ENCODE measurements at regions not wholly inside any gene's neighbourhood (a gene's known extent, or its start where the extent isn't known, plus 50 kb on each side); places are given as distances from the start of the nearest gene placed in this dataset.
"Not testable (repeated sequence)": the region's sequence is repeated elsewhere in the genome, so short reads cannot be mapped to it uniquely, and the experiment has no call there.

DNA sequence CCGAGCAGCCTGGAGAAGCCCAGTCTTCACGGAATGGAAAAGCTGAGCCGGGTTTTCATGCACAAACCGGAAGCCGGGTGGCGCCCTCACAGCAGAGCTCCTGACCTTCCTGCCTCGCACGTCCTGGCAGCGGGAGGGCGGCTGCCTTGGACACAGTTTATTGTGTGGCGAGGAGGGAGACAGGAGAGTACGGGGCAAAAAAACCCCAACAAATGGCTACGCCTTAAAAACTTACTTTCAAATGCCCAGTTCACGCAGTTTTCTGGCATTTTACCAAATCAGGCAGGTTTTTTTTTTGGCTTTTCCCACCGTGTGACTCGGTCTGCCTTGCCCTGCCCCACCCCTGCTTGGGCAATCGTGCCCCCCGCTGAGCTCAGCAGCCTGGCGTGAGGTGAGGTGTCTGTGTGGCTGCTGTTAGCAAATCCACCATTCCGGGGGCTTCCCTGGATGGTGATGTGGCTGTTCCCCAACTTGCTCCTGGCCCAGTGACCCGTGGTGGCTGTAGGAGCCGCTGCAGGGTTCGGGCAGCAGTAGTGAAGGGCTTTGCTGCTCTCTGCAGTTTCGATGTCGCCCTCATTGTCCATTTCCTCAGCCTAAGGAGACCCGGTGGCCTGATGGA, 187.1 kb upstream of the SULF2 start:
- not testable (repeated sequence) for DNase-seq

DNA sequence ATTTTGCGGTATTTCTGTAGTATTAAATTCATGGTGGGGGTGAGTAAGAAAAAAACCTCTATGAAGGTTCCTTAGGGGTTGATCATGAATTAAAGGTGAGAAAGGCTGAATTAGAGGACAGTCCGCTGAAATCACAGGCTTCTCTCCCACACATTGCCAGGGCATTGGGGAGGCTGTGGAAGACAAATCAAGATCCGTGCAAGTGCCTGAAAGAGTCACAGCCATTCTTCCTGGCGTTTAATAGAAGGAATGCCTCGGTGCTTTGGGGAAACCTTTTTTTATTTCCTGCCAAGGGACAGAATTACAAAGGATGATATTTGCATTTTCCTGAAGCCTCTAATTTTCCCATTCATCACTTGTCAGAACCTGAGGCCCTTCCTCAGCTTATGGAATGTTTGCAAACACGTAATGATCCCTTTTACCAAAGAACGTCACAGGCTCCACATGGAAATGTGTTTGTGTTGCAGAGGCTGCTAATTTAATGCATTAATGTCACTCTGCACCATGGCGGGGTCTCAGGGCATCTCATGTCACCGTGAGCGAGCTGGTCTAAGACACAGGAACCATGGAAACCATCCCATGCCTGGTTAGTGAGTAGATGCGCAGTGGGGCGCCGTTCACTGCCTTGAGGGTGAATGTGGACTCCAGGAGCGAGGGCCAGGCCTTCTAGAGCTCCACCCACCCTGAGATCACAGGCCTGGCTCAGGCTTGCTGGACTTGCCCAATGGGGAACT, 185.9 kb upstream of the SULF2 start:
- DNase-seq = no peak

DNA sequence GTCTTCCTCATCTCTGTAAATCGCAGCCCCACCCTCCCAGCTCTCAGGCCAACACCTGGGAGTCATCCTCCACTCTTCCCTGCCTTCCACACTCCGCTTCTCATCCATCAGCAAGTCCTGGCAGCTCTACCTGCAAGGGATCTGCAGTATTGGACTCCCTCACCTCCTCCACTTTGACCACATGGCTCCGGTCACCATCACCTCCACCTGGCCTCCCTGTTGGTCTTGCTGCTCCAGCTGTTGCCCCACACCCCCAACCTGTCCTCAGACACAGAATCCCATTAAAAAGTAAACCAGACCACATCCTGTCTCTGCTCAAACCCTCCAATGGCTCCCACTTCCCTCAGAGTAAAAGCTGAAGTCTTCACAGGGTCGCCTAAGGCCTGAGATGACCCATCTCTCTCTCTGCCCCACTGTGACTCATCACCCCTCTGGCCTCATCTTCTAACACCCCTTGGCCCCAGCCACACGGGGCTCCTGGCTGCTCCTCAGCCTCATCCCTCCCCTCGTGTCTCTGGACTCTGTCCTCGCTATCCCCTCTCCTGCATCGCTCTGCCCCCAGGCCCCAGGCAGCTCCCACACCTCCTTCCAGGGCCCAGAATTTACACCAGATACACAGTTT, 185.1 kb upstream of the SULF2 start:
- no peak for DNase-seq

DNA sequence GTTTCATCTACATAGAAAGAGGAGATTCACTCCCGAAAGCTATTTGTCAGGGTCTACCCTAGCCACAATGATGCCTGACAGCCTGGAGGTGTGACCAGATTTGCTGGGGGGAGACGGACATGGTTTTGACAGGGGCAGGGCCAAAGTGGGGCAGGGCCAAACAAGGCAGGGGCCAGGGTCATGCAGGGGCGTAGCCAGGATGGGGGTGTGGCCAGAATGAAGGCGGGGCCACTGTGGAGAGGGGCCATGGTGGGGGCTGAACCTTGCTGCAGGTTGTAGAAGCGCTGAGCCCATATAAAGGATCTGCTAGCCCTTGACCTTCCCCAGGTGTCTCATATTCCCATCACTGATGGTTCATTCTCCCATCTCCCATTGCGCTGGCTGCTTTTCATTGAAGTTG, 184.1 kb upstream of the SULF2 start:
- DNase-seq = no peak

DNA sequence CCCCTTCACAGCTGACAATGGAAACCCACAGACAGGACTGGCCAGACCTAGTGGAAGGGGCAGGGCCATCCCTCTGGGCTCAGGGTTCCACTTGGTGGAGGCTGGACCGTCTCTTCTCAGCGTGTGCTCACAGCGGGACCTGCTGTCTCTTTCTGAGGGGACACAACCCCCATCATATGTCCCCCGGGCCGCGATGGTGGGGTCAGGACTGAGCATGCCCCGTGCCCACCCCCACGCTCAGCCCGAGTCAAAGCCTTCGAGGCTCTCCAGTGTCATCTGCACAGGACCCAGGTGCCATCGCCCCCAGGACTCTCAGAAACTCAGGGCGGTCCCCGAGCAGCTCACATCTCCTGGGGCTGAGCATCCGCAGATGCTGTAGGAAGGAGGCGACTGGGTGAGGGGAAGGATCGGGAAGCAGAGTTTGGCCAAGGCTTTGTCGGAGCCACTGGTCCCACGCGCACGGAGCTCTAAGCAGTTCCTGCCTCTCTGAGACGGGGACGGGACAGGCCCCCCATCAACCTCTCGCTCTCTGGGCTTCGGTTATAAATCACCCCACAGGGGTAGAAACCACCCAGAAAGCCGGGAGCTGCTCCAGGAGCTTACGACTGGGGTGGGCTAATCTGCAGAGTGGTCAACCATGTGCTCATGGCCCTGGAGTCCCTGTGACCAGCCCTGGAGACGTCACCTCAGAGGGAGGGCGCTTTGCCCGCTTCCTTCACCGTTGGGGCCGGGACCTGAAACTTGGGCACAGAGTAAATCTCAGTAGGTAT, 183.4 kb upstream of the SULF2 start:
- no peak for DNase-seq

DNA sequence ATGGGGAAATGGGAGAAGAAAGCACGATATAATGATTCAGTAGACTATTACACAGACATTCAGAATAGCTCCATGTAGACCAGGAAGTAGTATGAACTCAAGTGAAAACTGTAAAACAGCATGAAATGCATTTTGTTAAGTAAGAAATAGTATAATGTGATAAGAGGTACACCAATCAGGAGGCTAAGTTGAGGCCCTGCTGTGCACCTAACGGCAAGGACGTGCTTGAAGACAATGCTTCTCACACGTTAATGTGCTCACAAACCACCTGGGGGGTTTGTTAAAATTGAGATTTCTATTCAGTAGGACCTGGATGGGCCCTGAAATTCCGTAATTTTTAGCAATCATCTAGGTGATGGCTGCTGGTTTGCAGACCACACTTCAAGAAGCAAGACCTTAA, 178.9 kb upstream of the SULF2 start:
- DNase-seq = no peak

DNA sequence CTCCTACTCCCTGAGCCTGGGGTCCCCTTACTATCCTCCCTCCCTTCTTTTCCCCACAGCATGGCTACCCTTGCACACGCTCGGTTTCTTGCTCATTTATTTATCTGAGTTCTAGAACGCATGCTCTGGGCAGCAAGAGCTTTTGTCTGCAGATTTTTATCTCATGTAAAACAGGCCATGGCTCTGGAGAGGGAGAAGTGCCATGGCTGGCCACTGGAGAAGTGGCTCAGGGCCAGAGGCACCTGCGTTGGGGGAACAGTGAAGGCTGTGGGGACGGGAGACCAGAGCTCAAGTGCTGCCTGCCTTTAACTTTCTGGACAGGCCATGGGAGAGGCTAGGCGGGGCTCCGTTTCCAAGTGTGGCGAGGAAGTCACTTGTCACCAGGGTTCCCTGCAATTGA, 177.7 kb upstream of the SULF2 start:
- DNase-seq = no peak

DNA sequence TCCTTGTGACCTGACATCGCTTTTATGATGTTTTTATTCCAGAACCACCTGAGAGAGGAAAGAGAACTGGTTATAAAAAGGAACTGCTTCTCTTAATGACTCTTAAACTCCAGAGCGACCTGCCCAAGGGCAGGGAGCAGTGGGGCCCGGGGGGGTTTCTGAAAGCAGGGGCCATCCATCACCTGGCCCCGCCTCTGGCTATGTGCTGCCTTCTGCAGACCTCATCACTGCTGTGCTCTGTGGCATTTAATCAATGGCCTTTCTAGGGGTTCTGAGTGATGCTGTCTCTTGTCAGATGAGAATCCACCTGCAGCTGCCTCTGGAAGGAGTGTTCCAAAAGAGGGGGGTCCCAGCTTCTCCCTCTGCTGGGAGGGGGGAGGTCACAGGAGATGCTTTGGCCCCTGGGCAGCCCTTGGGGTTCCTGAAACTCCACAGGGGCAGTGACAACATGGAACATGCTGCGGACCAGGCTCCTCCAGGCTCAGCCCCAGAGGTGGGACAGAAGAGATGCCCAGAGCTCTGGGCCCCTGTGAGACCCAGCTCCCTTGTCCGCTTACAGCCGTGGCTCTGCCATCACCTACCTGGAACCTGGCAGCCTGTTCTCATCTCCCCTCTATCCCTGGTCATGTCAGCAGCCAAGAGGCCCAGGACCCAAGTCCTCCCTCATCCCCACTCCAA, 177.1 kb upstream of the SULF2 start:
- no peak for DNase-seq

DNA sequence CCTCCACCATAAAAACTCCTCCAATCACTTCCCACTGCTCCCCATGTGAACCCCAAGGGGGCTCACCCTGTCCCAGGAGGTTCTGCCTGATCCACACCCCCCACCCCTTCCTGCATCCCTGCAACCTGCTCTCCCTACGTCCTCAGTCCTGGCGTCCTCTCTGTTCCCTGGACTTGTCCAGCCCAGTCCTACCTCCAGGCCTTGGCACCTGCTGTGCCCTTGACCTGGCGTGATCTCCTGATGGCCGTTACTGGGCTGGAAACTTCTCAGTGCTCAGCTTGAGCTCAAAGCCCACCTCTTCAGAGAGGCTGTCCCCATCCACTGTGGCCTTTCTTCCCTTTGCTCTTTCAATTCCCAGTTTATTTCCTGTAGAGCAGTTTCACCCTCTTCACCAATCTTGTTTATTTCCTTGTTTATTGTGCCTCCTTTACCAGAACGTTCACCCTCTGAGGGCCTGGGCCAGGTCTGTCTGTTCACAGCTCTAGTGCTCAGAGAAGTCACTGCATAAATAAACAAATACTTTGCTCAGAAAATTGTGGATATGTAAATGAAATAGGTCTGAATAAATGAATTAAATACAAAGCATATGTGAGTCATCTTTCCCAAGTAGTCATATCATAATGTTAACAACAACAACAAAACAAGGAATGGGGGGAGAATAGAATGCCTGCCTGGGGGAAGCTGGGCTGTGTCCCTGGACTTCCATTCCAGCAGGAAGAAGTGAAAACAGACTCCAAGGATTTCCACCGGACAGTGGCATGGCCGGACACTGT, 175.7 kb upstream of the SULF2 start:
- no peak for DNase-seq

DNA sequence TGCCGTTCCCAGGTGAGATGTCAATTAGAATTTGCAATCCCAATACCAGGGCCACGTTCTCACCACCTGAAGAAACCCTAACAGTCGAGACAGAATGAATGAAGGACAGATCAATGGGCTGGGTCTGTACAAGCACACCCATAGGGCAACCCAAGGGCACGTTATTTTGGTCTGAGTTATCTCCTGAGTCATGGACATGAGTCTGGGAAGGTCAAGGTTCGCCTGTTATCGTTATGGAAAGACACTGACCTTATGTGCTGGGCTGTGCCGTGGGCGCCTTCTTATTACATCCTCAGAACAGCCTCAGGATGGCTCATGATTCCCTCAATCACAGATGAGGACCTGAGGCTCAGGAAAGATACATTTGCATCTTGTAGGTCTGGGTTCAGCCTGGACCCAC, 175.0 kb upstream of the SULF2 start:
- DNase-seq = no peak

DNA sequence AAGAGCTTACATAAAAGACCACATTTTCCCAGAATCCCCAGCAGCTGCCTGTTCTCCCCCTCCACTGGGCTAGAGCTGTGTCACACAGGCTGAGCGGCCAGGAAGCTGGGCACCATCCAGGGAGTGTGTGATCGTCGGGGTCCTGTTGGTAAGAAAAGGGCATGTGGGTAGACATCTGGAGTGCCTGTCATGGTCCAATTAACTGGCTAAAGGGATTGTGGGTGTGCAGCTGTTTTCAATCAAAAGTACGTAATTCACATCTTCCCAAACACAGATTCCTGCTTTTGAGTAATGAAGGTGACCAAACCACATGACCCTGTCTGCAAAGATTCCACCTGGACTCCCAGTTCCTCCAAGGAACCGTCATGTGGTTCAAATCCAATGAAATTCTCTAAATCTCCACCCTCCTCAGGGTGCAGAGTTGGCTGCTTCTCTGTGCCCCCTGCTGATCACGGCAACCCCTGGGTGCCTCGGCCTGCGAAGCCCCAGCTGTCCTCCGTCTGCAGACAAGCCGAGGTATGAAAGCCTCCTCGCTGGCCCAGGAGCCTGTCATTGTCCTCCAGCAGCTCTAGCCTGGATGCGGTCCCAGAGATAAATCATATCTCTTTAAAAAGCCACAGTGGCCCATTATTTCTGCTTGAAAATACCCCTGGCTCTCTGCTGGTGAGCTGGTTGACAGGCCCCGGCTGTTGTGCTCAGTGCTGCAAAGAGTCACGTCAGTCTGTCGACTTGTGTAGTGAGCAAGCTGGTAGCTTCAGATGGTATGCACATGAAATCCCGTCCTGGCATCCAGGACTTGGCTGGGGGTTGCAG, 172.9 kb upstream of the SULF2 start:
- DNase-seq = not testable (repeated sequence)

DNA sequence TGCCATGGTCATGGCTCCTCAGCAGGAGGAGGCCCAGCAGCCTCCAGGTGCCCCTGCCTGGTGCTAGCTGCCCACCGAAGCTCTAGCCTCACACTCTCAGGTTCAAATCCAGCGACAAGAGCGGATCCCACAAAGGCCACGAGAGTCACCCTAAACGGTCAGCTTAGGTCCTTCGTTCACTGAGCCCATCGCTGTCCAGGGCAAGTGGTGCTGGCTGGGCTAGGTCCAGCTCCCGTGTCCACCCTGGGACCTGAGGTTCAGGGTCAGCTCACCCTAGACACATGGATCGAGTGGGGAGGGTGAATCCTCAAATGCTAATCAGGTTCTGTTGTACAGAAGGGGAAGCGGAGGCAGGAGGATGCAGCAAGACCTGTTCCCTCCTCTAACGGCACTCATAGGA, 171.9 kb upstream of the SULF2 start:
- DNase-seq = no peak

DNA sequence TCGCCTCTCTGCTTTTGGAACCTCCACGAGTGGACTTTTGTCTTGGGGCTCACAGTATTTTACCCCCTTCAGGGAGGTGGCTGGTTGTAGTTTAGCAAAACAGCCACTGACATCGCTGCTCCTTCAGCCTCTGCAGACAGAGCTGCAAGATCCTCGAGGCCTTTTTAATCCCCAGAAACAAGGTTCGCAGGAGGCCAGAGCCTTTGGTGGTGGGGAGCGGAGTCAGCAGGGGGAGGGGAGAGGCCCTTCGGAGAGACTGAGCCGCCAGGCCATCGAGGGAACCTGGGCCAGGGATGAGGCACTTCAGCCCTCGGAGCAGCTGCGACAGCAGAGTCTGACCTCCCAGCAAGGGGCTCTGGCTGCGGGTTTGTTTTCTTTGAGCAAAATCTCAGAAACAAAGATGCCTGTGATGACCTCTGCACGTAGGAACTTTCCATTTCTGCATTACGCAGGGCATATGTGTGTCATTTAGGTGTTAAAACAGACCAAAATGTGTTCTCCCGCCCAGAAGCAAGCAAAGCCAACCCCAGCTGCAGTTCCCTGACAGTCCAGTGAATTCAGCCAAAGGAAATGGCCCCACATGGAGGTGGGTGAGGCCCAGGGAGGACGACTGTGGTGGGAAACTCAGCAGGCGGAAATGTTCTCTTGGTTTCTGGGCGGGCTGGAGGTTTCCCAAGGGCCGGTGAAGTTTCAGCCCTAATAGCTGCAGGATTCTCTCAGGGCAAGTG, 171.2 kb upstream of the SULF2 start:
- DNase-seq = no peak

DNA sequence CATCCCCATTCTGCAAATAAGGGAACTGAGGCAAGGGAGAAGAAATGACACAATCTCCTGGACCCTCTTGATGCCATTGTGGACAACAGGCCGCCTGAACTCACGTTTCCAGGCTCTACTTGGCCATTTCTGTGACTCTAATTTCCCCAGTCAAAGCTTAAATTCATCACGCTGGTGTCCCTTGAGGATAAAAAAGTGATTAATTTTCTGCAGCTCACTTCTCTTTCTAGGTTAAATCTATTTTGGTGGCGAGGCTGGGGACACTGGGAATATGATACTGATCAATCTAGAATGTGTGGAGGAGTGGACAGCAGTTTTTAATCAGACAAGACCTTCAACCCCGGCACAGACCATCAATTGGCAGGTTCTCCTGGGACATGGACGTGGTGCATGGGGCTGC, 168.2 kb upstream of the SULF2 start:
- DNase-seq = no peak

DNA sequence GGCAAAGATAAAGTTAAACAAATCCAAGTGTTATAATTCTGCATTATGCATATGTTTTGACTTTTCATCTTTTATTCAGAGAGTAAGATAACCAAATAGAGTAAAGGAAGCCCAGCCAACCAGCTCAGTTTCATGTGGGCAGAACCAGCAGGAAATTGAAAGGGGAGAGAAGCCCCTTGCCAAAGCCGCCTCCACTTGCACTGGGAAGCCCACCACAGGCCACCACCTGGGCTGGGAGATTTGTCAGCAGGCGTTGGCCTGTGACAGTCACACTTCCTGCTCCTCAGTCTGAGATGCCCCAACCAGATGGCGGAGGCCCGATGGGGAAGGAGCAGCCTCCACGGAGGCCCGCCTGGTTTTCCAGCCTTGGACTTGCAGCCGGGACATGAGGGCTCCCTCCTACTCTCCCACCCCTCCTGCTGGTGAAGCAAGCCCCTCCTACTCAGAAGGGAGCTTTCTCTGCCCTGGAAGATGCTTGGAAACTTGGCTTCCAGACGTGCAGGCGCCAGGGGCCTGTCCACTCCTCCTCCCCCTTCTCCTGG, 166.8 kb upstream of the SULF2 start:
- no peak for DNase-seq

DNA sequence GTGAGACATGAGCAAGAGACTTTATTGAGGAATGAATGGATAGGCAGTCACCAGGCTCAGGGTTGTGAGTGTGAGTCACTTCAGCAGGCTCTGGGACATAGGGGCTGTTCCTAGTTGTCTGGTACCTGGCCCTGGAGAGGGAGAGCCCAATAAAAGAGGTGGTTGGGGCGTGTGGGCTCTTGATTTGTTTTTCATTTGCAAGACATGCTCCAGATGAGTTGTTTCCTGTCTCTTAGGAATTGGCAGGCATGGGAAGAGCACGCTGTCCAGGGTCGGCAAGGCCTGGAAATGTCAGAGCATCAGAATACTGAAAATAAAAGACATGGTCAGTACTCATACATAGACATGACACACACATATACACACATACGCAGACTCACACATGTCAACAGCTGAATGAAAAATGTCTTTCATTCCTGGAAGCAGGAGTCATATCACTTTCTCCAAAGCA, 166.3 kb upstream of the SULF2 start:
- DNase-seq = no peak

DNA sequence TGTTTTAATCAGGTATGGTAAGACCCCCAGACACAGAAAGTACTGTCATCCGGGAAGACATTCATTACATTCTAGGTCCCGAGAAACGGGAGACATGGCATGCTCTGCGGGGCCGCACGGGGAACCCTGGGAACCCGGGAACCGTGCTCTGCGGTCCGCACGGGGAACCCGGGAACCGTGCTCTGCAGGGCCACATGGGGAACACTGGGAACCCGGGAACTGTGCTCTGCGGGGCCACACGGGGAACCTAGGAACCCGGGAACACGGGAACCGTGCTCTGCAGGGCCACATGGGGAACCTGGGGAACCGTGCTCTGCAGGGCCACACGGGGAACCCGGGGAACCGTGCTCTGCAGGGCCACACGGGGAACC, 165.6 kb upstream of the SULF2 start:
- no peak for DNase-seq

DNA sequence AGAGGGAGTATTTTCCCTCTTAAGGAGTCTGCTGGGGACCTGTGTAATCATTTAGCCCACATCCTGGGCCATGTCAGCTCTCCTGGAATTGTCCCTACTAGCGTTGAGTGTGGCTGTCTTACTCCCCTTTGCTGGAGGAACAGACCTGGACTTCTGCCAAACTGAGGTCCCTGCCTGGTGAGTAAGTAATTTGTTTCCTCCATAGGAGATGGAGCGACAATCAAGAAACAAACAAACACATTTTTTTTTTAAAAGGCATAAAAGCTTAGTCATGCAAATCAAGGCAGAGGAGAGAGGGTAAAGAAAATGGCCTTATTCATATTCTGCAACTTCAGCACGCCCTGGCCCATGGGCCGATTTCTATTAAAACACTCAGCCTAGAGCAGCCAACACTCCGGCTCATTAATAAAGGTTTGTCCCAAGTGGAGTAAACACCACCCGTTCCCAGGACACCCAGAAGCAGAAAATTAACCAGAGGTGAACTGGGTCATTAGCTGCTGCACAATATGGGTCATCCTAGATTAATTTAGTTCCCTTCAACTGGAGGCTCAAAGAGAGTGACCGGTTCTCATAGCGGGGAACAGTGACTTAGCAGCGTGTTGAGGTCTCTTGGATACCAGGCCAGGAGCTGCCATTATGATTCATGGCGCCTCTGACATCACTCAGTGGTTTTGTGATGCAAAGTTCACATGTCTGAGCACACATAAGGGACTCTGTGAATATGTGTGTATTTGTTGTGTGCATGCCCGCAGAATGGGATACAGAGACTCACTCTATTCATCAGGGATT, 165.0 kb upstream of the SULF2 start:
- DNase-seq = no peak

DNA sequence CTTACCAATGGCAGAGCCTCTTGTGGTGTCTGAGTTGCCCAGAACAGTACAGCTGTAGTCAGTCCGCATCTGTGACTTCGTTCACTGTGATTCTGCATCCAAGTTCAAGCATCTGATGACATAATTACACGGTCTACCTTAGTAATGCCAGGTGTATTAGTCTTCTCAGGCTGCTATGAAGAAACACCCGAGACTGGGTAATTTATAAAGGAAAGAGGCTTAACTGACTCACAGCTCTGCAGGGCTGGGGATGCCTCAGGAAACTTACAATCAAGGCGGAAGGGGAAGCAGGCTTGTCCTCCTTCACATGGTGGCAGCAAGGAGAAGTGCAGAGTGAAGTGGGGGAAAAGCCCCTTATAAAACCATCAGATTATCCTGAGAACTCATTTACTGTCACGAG, 163.9 kb upstream of the SULF2 start:
- no peak for DNase-seq
